SK-N-SH treated with all-trans-retinoic acid at 6 μM for 48 hours (cell line): ENCODE measurements at regions not wholly inside any gene's neighbourhood (a gene's known extent, or its start where the extent isn't known, plus 50 kb on each side); places are given as distances from the start of the nearest gene placed in this dataset.

Source experiments
- ATAC-seq: fragments of 200-7000 bp; cut with Tn5 transposase; 3 replicates; pipeline ENCODE4 v1.9.1; 2020; ENCODE audit warnings: mild to moderate bottlenecking, moderate library complexity
- ARNTL ChIP-seq: fragments of 450-650 bp; formaldehyde crosslinking; IDR thresholded peaks from 2 replicates; pipeline ENCODE4 v1.5.0; 2020; ENCODE audit warnings: low read depth, mild to moderate bottlenecking, moderate library complexity, borderline replicate concordance
- BACH2 ChIP-seq: fragments of 250-450 bp; sonication (Bioruptor Pico); IDR thresholded peaks from 2 replicates; pipeline ENCODE4 v1.9.0; 2021; ENCODE audit warnings: mild to moderate bottlenecking, borderline replicate concordance
- CSDC2 ChIP-seq: fragments of 250-450 bp; sonication (Bioruptor Pico); IDR thresholded peaks from 2 replicates; pipeline ENCODE4 v1.5.0; 2020; ENCODE audit warnings: mild to moderate bottlenecking, moderate library complexity
- ESRRG ChIP-seq: fragments of 250-450 bp; sonication (Bioruptor Pico); IDR thresholded peaks from 2 replicates; pipeline ENCODE4 v1.6.1; 2021; ENCODE audit warnings: mild to moderate bottlenecking
- GLIS3 ChIP-seq: fragments of 250-450 bp; sonication (Bioruptor Pico); IDR thresholded peaks from 2 replicates; pipeline ENCODE4 v1.5.0; 2020; ENCODE audit warnings: mild to moderate bottlenecking, moderate library complexity
- ISL1 ChIP-seq: fragments of 250-450 bp; sonication (Bioruptor Pico); IDR thresholded peaks from 2 replicates; pipeline ENCODE4 v2.1.2; 2022; ENCODE audit warnings: mild to moderate bottlenecking, moderate library complexity
- OSR1 ChIP-seq: fragments of 250-450 bp; sonication (Bioruptor Pico); IDR thresholded peaks from 2 replicates; pipeline ENCODE4 v1.8.0; 2022; ENCODE audit warnings: moderate library complexity, mild to moderate bottlenecking, inconsistent platforms
- POU6F1 ChIP-seq: fragments of 250-450 bp; sonication (Bioruptor Pico); IDR thresholded peaks from 2 replicates; pipeline ENCODE4 v1.8.0; 2021; ENCODE audit warnings: low read depth, mild to moderate bottlenecking, moderate library complexity, borderline replicate concordance
- PPARA ChIP-seq: fragments of 250-450 bp; sonication (Bioruptor Pico); IDR thresholded peaks from 2 replicates; pipeline ENCODE4 v1.5.0; 2020; ENCODE audit warnings: mild to moderate bottlenecking, borderline replicate concordance
- RARB ChIP-seq: fragments of 250-450 bp; sonication (Bioruptor Pico); IDR thresholded peaks from 2 replicates; pipeline ENCODE4 v1.8.0; 2021; ENCODE audit warnings: mild to moderate bottlenecking, moderate library complexity
- SNAI2 ChIP-seq: fragments of 250-450 bp; sonication (Bioruptor Pico); IDR thresholded peaks from 2 replicates; pipeline ENCODE4 v1.5.0; 2020; ENCODE audit warnings: mild to moderate bottlenecking, moderate library complexity
- TCF4 ChIP-seq: fragments of 250-450 bp; sonication (Bioruptor Pico); IDR thresholded peaks from 2 replicates; pipeline ENCODE4 v1.8.0; 2021; ENCODE audit warnings: mild to moderate bottlenecking, moderate library complexity, borderline replicate concordance
- TOX ChIP-seq: fragments of 250-450 bp; sonication (Bioruptor Pico); IDR thresholded peaks from 2 replicates; pipeline ENCODE4 v1.8.0; 2021; ENCODE audit warnings: mild to moderate bottlenecking, moderate library complexity, borderline replicate concordance
- TSHZ2 ChIP-seq: fragments of 250-450 bp; sonication (Bioruptor Pico); IDR thresholded peaks from 2 replicates; pipeline ENCODE4 v1.5.0; 2020; ENCODE audit warnings: mild to moderate bottlenecking, moderate library complexity
- ZC3H10 ChIP-seq: fragments of 250-450 bp; sonication (Bioruptor Pico); IDR thresholded peaks from 2 replicates; pipeline ENCODE4 v1.5.1; 2021; ENCODE audit warnings: mild to moderate bottlenecking, moderate library complexity
- ZFP30 ChIP-seq: fragments of 450-650 bp; formaldehyde crosslinking; IDR thresholded peaks from 2 replicates; pipeline ENCODE4 v1.5.0; 2022; ENCODE audit warnings: mild to moderate bottlenecking, moderate library complexity
- ZNF565 ChIP-seq: fragments of 450-650 bp; formaldehyde crosslinking; conservative IDR thresholded peaks from 2 replicates; pipeline ENCODE4 v1.5.0; 2020; ENCODE audit warnings: low read depth, mild to moderate bottlenecking, moderate library complexity
- ZNF70 ChIP-seq: fragments of 450-650 bp; formaldehyde crosslinking; IDR thresholded peaks from 2 replicates; pipeline ENCODE4 v1.5.0; 2020; ENCODE audit warnings: mild to moderate bottlenecking, moderate library complexity
- ZNF8 ChIP-seq: fragments of 450-650 bp; formaldehyde crosslinking; IDR thresholded peaks from 2 replicates; pipeline ENCODE4 v1.5.0; 2020; ENCODE audit warnings: mild to moderate bottlenecking, moderate library complexity
- TF ChIP-seq, protein P1 (sequence below): fragments of 250-450 bp; sonication (Bioruptor Pico); IDR thresholded peaks from 2 replicates; pipeline ENCODE4 v1.5.1; 2021; ENCODE audit warnings: mild to moderate bottlenecking, moderate library complexity
- TF ChIP-seq, protein P2 (sequence below): fragments of 250-450 bp; sonication (Bioruptor Pico); IDR thresholded peaks from 2 replicates; pipeline ENCODE4 v1.8.0; 2020; ENCODE audit warnings: mild to moderate bottlenecking, moderate library complexity, borderline replicate concordance
- TF ChIP-seq, protein P3 (sequence below): fragments of 250-450 bp; sonication (Bioruptor Pico); IDR thresholded peaks from 2 replicates; pipeline ENCODE4 v1.5.1; 2020; ENCODE audit warnings: low read depth, mild to moderate bottlenecking, moderate library complexity

DNA sequence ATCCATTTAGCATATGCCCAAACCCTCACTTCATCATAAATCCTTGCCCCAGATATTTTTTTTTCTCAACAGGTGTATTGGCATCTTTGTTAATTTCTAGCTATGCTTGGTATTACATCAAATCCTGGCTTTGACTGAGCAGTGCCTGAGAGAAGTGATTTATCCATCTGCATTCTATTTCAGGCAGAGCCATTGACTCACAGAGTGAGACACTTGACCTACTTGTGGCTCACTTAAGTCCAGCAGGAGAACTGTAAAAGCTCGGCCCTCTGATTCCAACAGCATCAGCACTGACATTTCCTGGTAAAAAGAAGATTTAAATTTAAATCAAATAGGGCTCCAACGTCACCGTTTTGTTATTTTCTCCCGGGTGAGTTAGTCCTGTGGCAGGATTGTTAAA lies 93.4 kb downstream of the PLK2 start:
- ATAC-seq: no peak

GRCh38 chr5:58365791-58366190 lies 94.1 kb downstream of the PLK2 start:
- no peak for ATAC-seq
- TF ChIP-seq TCF4 (CRISPR knock-in tag) (no peak), ZNF565 (CRISPR knock-in tag) (no peak), ISL1 (CRISPR knock-in tag) (no peak), RARB (CRISPR knock-in tag) (no peak), POU6F1 (CRISPR knock-in tag) (no peak), TOX (CRISPR knock-in tag) (no peak)
- TF ChIP-seq, protein P1, sequence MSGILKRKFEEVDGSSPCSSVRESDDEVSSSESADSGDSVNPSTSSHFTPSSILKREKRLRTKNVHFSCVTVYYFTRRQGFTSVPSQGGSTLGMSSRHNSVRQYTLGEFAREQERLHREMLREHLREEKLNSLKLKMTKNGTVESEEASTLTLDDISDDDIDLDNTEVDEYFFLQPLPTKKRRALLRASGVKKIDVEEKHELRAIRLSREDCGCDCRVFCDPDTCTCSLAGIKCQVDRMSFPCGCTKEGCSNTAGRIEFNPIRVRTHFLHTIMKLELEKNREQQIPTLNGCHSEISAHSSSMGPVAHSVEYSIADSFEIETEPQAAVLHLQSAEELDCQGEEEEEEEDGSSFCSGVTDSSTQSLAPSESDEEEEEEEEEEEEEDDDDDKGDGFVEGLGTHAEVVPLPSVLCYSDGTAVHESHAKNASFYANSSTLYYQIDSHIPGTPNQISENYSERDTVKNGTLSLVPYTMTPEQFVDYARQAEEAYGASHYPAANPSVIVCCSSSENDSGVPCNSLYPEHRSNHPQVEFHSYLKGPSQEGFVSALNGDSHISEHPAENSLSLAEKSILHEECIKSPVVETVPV: no peak
- TF ChIP-seq, protein P2, sequence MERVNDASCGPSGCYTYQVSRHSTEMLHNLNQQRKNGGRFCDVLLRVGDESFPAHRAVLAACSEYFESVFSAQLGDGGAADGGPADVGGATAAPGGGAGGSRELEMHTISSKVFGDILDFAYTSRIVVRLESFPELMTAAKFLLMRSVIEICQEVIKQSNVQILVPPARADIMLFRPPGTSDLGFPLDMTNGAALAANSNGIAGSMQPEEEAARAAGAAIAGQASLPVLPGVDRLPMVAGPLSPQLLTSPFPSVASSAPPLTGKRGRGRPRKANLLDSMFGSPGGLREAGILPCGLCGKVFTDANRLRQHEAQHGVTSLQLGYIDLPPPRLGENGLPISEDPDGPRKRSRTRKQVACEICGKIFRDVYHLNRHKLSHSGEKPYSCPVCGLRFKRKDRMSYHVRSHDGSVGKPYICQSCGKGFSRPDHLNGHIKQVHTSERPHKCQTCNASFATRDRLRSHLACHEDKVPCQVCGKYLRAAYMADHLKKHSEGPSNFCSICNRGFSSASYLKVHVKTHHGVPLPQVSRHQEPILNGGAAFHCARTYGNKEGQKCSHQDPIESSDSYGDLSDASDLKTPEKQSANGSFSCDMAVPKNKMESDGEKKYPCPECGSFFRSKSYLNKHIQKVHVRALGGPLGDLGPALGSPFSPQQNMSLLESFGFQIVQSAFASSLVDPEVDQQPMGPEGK (CRISPR knock-in tag): no peak

More for the DNA sequence above, 93.4 kb downstream of the PLK2 start:
- TF ChIP-seq OSR1 (no peak), ZC3H10 (CRISPR knock-in tag) (no peak), ARNTL (CRISPR knock-in tag) (no peak), PPARA (CRISPR knock-in tag) (no peak), ZFP30 (CRISPR knock-in tag) (no peak), TCF4 (CRISPR knock-in tag) (no peak), ZNF8 (CRISPR knock-in tag) (no peak), ZNF565 (CRISPR knock-in tag) (no peak), BACH2 (CRISPR knock-in tag) (no peak), TSHZ2 (CRISPR knock-in tag) (no peak), ISL1 (CRISPR knock-in tag) (no peak), ZNF70 (CRISPR knock-in tag) (no peak), ESRRG (CRISPR knock-in tag) (no peak), POU6F1 (CRISPR knock-in tag) (no peak), CSDC2 (CRISPR knock-in tag) (no peak), SNAI2 (CRISPR knock-in tag) (no peak), GLIS3 (CRISPR knock-in tag) (no peak)
- TF ChIP-seq, protein P1: no peak
- TF ChIP-seq, protein P3, sequence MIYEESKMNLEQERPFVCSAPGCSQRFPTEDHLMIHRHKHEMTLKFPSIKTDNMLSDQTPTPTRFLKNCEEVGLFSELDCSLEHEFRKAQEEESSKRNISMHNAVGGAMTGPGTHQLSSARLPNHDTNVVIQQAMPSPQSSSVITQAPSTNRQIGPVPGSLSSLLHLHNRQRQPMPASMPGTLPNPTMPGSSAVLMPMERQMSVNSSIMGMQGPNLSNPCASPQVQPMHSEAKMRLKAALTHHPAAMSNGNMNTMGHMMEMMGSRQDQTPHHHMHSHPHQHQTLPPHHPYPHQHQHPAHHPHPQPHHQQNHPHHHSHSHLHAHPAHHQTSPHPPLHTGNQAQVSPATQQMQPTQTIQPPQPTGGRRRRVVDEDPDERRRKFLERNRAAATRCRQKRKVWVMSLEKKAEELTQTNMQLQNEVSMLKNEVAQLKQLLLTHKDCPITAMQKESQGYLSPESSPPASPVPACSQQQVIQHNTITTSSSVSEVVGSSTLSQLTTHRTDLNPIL (CRISPR knock-in tag): no peak
